ENCODE measurements at regions not wholly inside any gene's neighbourhood (a gene's known extent, or its start where the extent isn't known, plus 50 kb on each side); places are given as distances from the start of the nearest gene placed in this dataset.
"Not testable (repeated sequence)": the region's sequence is repeated elsewhere in the genome, so short reads cannot be mapped to it uniquely, and the experiment has no call there.

DNA sequence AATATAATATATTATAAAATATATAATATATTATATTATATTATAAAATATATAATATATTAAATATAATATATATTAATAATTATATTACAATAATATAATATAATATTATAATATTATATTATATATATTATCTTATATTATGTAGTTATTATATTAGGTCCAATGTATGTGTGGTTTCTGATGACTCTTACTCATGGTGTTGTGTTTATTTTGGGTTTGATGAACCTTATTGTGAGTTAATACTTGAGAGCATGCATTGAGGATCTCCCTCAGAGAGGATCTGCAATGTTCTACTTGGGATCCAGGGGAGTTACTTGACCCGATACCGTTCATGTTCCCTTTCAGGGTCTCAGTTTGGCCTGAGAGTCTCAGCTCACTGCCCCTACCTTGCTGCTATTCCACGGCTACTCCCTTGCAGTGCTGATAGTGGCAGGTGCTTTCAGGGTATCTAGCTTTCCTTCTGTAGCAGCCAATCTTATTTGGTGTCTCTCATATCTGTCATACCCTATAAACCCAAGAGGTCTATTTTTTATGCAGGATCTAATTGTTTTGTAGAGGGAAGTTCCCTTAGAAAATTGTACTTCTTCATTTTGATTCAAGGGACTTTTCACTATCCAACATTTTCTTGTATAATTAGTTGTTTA, 89.1 kb upstream of the ZDHHC17 start:
- no peak overlapping the region for H3K27ac ChIP-seq
- TF ChIP-seq CTCF (conservative IDR thresholded peaks at IDR 0.05) (no peak), ZFX (IDR thresholded peaks at IDR 0.05) (no peak)

DNA sequence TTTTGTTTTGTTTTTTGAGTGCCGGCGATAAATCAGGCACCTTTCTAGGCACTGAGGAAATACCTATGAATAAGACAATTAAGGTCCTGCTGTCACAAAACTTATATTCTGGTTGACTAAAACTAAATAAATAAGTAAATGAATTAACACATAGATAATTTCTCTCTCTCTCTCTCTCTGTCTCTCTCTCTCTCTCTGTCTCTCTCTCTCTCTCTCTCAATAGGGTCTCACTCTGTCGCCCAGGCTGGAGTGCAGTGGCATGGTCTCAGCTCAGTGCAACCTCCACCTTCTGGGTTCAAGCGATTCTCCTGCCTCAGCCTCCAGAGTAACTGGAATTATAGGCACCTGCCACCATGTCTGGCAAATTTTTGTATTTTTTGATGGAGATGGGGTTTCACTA, 87.7 kb upstream of the ZDHHC17 start:
- H3K27ac ChIP-seq, result not testable (repeated sequence)

DNA sequence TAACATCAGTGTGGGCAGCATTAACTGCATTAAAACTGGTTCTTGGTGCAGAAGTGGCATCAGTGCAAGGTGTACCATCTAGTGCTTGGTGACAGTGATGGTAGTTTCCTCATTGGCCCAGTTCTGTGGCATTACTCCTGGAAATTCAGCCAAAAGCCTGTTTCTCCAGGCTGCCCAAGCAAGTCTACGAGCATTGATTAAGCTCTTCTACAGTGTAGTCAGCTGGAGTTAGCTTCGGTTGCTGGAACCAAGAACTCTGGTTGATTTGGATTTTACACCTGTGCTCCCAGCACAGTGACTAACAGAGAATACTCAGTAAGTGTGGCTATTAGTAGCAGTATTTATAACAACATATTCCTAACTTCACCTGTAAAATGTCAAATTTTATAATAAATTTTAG, 84.9 kb upstream of the ZDHHC17 start:
- TF ChIP-seq CTCF (conservative IDR thresholded peaks at IDR 0.05) (no peak), ZFX (IDR thresholded peaks at IDR 0.05) (no peak)
- no peak overlapping the region for H3K27ac ChIP-seq

GRCh38 chr12:76679778-76680177, 84.1 kb upstream of the ZDHHC17 start:
- no peak overlapping the region; the same call in 1 of the 2 replicates for H3K27ac ChIP-seq
- TF ChIP-seq CTCF (conservative IDR thresholded peaks at IDR 0.05) (no peak), ZFX (IDR thresholded peaks at IDR 0.05) (no peak)

GRCh38 chr12:76680940-76681339, 83.0 kb upstream of the ZDHHC17 start:
- H3K27ac ChIP-seq, result no peak overlapping the region
- no peak for TF ChIP-seq CTCF (conservative IDR thresholded peaks at IDR 0.05)
- no peak for TF ChIP-seq ZFX (IDR thresholded peaks at IDR 0.05)

- H3K27ac ChIP-seq, result peak overlapping the region; percentile 20; the same call in 1 of the 2 replicates
- TF ChIP-seq CTCF (conservative IDR thresholded peaks at IDR 0.05) (no peak), ZFX (IDR thresholded peaks at IDR 0.05) (no peak)
Observed at GRCh38 chr12:76685246-76685678, 78.7 kb upstream of the ZDHHC17 start.

GRCh38 chr12:76687981-76688380, 75.9 kb upstream of the ZDHHC17 start:
- no peak overlapping the region for H3K27ac ChIP-seq
- no peak for TF ChIP-seq ZFX (IDR thresholded peaks at IDR 0.05)
- no peak for TF ChIP-seq CTCF (conservative IDR thresholded peaks at IDR 0.05)

DNA sequence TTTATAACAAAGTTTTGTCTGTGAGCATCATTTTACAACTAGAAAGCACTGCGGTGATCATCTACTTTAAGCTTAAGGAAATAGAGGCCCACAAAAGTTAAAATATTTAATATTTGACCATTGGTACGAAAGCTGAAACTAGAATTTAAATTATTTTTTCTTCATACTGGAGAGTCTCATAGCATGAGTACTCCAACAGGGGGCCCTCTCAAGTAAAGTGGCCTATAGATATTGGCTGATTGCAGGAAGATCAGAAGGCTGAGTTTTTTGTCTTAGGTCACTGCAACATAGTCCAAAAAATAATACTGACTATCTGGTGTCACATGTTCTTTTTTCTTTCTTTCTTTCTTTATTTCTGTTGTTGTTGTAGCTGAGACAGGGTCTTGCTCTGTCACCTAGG, 75.3 kb upstream of the ZDHHC17 start:
- no peak overlapping the region for H3K27ac ChIP-seq
- TF ChIP-seq ZFX (IDR thresholded peaks at IDR 0.05) (no peak), CTCF (conservative IDR thresholded peaks at IDR 0.05) (peak; percentile 26)

Data from C4-2B (cell line).